Small intestine (tissue), 7 donors: ENCODE measurements at regions not wholly inside any gene's neighbourhood (a gene's known extent, or its start where the extent isn't known, plus 50 kb on each side); places are given as distances from the start of the nearest gene placed in this dataset.

Source experiments
- DNase-seq, 2 donors: peaks; one replicate each; pipeline versions ENCODE4 v3.0.0 to v3.0.0-alpha.2; 2013
- FAIRE-seq: peaks from 2 replicates; lab custom pipeline; 2012; peaks lifted over from hg19 to GRCh38; lab: Jason Lieb, UNC
- H3K27ac ChIP-seq, 3 donors: one replicate each; pipeline ENCODE4 v1.5.1; 2013; ENCODE audit warnings: low read length in 2 of 3, mild to moderate bottlenecking in 2 of 3, control low read depth in 1 of 3, inconsistent platforms in 1 of 3, low read depth in 1 of 3, moderate library complexity in 1 of 3
- H3K27me3 ChIP-seq, 3 donors: one replicate each; pipeline ENCODE4 v1.6.1; 2013; ENCODE audit warnings: low read length in 3 of 3, inconsistent platforms in 1 of 3; ENCODE audit not compliant: control insufficient read depth in 3 of 3, insufficient read depth in 3 of 3
- H3K36me3 ChIP-seq, 3 donors: one replicate each; pipeline ENCODE4 v1.6.1; 2013; ENCODE audit warnings: low read length in 3 of 3, inconsistent platforms in 1 of 3, low read depth in 1 of 3, mild to moderate bottlenecking in 1 of 3, moderate library complexity in 1 of 3; ENCODE audit not compliant: control insufficient read depth in 3 of 3, insufficient read depth in 2 of 3
- H3K4me1 ChIP-seq, 3 donors: one replicate each; pipeline ENCODE4 v1.6.1; 2013; ENCODE audit warnings: low read length in 2 of 3, inconsistent platforms in 1 of 3, low read depth in 1 of 3, mild to moderate bottlenecking in 1 of 3, moderate library complexity in 1 of 3; ENCODE audit not compliant: control insufficient read depth in 3 of 3, insufficient read depth in 2 of 3
- H3K4me3 ChIP-seq, 3 donors: one replicate each; pipeline ENCODE4 v1.5.1; 2013; ENCODE audit warnings: low read length in 3 of 3, control low read depth in 1 of 3, inconsistent platforms in 1 of 3, low read depth in 1 of 3, mild to moderate bottlenecking in 1 of 3, moderate library complexity in 1 of 3
- H3K9me3 ChIP-seq, 2 donors: one replicate each; pipeline ENCODE4 v1.6.1; 2013; ENCODE audit warnings: low read depth in 1 of 2, low read length in 1 of 2; ENCODE audit not compliant: control insufficient read depth in 2 of 2, insufficient read depth in 1 of 2
- WGBS, 3 donors: extraction: QIAGEN DNeasy Blood & Tissue Kit; methylation state at CpG; one replicate each; pipeline ENCODE4 v1.1.7; 2013; 5-methylcytosine and 5-hydroxymethylcytosine counted together
- donor health status: healthy with polysubstance abuse.
- donor health status: control.
- donor health status: control.
- donor health status: Bipolar disorder and iron deficiency.
- donor health status: healthy.

DNA sequence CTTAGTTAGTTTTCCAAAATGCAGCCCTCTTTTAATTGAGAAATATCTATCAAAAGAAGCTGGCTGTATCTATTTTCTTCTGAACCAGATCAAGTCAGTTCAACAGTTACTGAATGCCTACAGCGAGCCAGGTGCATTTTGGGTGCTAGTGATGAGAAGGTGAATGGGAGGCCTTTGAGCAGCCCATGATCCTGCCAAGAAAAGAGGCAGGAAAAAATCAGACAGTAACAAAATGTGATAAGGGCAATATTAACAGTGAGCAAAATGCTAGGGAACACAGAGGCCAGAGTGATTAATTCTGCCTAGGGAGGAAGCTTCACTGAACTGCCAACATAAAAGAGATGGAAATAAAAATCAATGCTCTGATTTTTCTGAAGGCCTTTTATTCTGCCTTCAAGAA, 248.5 kb downstream of the SNCA start:
- no peak for FAIRE-seq
- WGBS, 3 donors, result 36 to 72% (median 48%) methylated on average over 1 of the region's 1 CpG
- no peaks in the 10 kb centered on the region for H3K36me3 ChIP-seq
- no peak for DNase-seq
- no peak overlapping the region for H3K4me3 ChIP-seq
- no peaks in the 10 kb centered on the region for H3K27me3 ChIP-seq
- H3K9me3 ChIP-seq, result no peaks in the 10 kb centered on the region
- no peak overlapping the region for H3K27ac ChIP-seq
- H3K4me1 ChIP-seq, result no peaks in the 10 kb centered on the region

DNA sequence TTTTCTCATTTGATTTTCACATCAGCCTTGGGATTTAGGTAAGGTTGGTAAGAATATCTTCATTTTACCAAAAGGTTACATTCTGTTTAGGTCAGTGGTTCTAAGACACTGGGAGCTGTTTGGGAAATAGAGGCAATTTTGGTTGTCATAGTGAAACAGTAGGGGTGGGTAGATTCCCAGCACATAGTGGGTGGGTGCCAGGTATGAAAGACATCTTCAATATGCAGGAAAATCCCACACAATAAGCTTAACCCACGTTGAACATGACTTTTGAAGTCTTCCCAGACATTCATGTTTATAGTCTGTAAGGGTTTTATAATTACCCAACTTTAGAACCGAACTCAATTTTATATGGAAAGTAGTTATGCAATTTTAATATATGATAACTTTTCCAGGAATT, 249.6 kb downstream of the SNCA start:
- Histone ChIP-seq H3K4me1 (no peaks in the 10 kb centered on the region), H3K27ac (no peak overlapping the region), H3K36me3 (no peaks in the 10 kb centered on the region), H3K27me3 (no peaks in the 10 kb centered on the region), H3K4me3 (no peak overlapping the region), H3K9me3 (no peaks in the 10 kb centered on the region)
- no peak for DNase-seq
- FAIRE-seq, result no peak
- 64 to 73% (median 69%) methylated on average over 2 of the region's 2 CpGs for WGBS, 3 donors

DNA sequence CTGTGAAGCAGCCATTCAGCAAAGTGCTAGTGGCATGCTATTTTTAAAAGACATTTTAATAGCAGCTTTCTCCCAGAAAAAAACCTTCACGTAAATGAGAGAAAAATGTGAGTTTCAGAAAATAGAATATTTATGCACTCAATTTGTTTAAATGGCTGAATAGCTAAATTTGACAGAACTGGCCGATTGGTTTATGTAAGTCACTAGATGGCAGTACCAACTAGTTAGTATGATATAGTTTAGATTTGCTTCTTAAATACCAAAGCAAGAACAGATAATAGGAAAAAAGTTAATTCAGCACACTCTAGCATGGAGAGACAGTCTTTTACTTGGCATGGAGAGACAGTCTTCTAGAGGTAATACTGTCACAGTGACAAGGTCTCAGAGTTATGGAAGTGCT, 250.1 kb downstream of the SNCA start:
- 57 to 59% (median 58%) methylated on average over 2 of the region's 2 CpGs for WGBS, 3 donors
- no peak overlapping the region for H3K4me3 ChIP-seq
- FAIRE-seq (no peak), DNase-seq (no peak)
- no peaks in the 10 kb centered on the region for H3K27me3 ChIP-seq
- H3K9me3 ChIP-seq, result peaks cover 0 to 3% of the 10 kb centered on the region in 2 donors
- H3K4me1 ChIP-seq, result no peaks in the 10 kb centered on the region
- no peaks in the 10 kb centered on the region for H3K36me3 ChIP-seq
- H3K27ac ChIP-seq, result no peak overlapping the region

DNA sequence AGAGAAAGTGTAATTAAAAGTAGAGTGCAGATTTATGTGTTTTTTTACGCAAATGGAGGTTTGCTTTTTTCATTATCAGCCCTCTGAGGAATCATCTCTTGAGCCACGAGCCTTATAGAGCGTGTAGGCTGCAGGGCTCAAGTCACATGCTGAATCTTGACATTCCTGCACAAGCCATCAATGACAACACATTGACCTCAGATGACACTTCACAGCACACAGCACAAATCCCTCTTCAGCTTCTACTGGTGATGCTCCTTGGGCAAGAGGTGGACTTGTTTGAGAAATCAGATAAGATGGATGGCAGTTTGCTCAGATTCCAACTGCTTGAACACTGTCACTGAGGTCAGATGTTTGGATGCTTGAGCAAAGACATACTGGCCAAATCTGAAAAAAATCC, 250.6 kb downstream of the SNCA start:
- no peaks in the 10 kb centered on the region for H3K36me3 ChIP-seq
- no peaks in the 10 kb centered on the region for H3K4me1 ChIP-seq
- peak in 1 of 2 donors; percentile 28 for DNase-seq
- peaks cover 0 to 5% of the 10 kb centered on the region in 2 donors for H3K9me3 ChIP-seq
- WGBS, 3 donors, result 71 to 77% (median 73%) methylated on average over 3 of the region's 3 CpGs
- H3K27ac ChIP-seq, result no peak overlapping the region
- no peak for FAIRE-seq
- no peaks in the 10 kb centered on the region for H3K27me3 ChIP-seq
- H3K4me3 ChIP-seq, result no peak overlapping the region

DNA sequence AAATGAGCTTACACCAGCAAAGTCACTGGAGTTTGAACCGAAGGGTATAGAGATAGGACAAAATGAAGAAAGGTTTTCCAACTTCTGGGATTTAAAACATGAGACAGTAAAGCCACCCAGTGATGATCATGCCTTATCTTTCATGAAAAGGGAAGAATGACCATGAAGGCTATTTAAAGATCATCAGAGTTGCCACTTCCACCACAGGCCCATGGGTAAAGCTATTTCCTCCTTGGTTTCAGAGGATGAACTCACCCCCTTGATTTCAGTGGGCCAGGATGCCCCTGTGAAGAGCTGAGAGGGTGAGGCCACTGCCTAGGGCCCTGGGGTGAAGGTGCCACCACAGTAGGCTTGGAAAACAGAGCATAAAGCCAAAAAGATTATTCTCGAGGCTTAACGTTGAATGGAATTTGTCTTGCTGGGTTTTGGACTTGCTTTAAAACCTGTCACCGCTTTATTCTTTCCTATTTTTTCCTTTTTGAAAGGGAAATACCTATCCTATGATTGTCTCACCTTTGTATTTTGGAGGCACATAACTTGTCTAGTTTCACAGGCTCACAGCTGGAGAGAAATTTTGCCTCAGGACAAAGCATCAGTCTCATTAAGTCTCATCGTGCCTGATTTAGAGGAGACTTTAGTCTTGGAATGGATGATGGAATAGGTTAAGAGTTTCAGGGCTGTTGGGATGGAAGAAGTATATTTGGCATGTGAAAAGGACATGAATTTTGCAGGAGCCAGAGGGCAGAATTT, 254.0 kb downstream of the SNCA start:
- H3K4me1 ChIP-seq, result peaks cover 0 to 5% (median 0%) of the 10 kb centered on the region in 3 donors
- H3K36me3 ChIP-seq, result no peaks in the 10 kb centered on the region
- no peak overlapping the region for H3K4me3 ChIP-seq
- no peak for DNase-seq
- 91 to 94% (median 93%) methylated on average over 5 of the region's 5 CpGs for WGBS, 3 donors
- FAIRE-seq, result no peak
- no peaks in the 10 kb centered on the region for H3K27me3 ChIP-seq
- no peak overlapping the region for H3K27ac ChIP-seq
- peaks cover 0 to 5% of the 10 kb centered on the region in 2 donors for H3K9me3 ChIP-seq

DNA sequence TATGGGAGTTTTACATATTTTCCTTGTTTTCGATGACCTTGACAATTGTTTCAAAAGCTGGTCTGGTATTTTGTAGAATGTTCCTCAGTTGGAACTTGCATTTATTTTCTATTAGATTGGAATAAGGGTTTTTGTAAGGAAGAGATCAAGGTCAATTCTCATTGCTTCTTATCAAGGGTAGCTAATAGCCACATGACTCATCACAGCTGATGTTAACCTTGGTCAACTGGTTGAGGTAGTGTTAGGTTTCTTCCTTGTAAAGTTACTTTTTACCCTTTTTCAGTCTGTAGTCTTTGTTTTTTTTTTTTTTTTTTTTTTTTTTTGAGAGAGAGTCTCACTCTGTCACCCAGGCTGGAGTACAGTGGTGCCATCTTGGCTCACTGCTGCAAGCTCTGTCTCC, 257.2 kb downstream of the SNCA start:
- Histone ChIP-seq H3K36me3 (no peaks in the 10 kb centered on the region), H3K4me1 (peaks cover 0 to 27% (median 0%) of the 10 kb centered on the region in 3 donors), H3K9me3 (peaks cover 0 to 9% of the 10 kb centered on the region in 2 donors), H3K4me3 (no peak overlapping the region), H3K27ac (peak overlapping the region in 1 of 3 donors; percentile 7), H3K27me3 (no peaks in the 10 kb centered on the region)
- WGBS, 3 donors, result 0% methylated on average over 1 of the region's 1 CpG
- FAIRE-seq (no peak), DNase-seq (peak; percentile 55 to 77)

DNA sequence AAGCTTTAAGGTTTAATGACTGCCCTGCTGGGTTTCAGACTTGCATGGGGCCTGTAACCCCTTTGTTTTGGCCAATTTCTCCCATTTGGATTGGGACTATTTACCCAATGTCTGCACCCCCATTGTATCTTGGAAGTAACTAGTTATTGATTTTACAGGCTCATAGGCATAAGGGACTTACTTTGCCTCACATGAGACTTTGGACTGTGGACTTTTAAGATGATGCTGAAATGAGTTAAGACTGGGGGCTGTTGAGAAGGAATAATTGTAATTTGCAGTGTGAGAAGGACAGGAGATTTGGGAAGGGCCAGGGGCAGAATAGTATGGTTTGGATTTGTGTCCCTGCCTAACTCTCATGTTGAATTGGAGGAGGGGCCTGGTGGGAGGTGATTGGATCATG, 260.7 kb downstream of the SNCA start:
- H3K27ac ChIP-seq, result peak overlapping the region in 1 of 3 donors; percentile 58
- peaks cover 0 to 43% (median 2%) of the 10 kb centered on the region in 3 donors for H3K4me1 ChIP-seq
- FAIRE-seq (no peak), DNase-seq (peak; percentile 63 to 82)
- H3K36me3 ChIP-seq, result no peaks in the 10 kb centered on the region
- no peaks in the 10 kb centered on the region for H3K27me3 ChIP-seq
- H3K4me3 ChIP-seq, result no peak overlapping the region
- H3K9me3 ChIP-seq, result peaks cover 0 to 4% of the 10 kb centered on the region in 2 donors

DNA sequence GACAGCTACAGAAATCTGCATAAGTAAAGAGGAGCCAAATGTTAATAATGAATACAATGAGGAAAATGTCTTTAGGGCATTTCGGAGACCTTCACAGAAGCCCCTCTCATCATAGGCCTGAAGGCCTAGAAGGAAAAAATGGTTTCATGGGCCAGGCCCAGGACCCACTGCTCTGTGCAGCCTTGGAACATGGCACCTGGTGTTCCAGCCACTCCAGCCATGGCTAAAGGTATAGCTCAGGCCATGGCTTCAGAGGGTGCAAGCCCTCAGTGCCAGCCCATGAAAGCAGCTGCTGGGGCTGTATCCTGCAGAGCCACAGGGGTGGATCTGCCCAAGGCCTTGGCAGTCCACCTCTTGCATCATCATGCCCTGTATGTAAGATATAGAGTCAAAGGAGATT, 261.1 kb downstream of the SNCA start:
- H3K9me3 ChIP-seq, result peaks cover 0 to 4% of the 10 kb centered on the region in 2 donors
- peak in 1 of 2 donors; percentile 42 for DNase-seq
- WGBS, 3 donors, result 95 to 100% (median 100%) methylated on average over 1 of the region's 1 CpG

More for the DNA sequence above, 261.1 kb downstream of the SNCA start:
- Histone ChIP-seq H3K36me3 (no peaks in the 10 kb centered on the region), H3K4me1 (peaks cover 0 to 43% (median 2%) of the 10 kb centered on the region in 3 donors), H3K27me3 (no peaks in the 10 kb centered on the region), H3K4me3 (no peak overlapping the region), H3K27ac (peak overlapping the region in 1 of 3 donors; percentile 58)
- no peak for FAIRE-seq
